HL-60/S4 (cell line): ENCODE measurements at regions not wholly inside any gene's neighbourhood (a gene's known extent, or its start where the extent isn't known, plus 50 kb on each side); places are given as distances from the start of the nearest gene placed in this dataset.

ENCODE experiments used
- in situ Hi-C: fragments of 300-500 bp; cut with MboI; formaldehyde crosslinking; loops from 2 replicates; pipeline ENCODE4 v1.14.3; 2022; ENCODE audit warnings: low sequenced_read_pairs

DNA sequence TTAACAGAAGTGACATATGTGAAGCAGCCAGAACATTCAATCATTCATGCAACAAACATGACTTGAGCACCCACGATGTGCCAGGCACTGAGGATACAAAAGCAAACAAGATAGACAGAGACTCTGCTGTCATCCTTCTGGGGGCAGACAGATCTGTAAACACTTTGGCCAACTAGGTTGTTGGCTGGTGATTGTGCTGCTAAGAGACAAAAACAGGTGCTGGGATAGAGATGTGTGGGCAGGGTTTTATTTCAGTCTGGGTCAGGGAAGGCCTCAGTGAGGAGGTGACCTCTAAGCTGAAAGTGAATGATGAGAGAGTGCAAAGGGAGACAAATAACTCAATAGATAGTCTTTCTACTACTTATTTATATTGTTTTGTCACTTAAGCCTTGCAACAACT lies 147.0 kb upstream of the VEPH1 start:
- in situ Hi-C loops: no loop called here

DNA sequence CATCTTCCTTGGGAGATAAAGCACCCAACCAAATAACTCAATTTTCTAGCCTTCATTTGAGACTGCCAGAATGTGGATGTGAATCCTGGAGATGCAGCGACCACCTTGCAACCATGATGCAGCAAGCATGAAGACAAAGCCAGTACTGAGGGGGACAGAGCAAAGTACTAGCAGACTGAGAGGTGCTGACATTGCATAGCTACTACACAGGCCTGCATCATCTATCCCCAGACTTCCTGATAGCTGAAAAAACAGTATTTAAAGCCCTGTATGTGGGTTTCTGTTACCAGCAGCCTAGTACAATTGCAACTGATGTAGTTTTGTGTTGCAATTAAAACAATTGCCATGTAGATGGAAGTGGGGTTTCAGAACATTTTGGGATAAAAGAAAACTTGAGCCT lies 146.3 kb upstream of the VEPH1 start:
- in situ Hi-C loops: no loop called here

DNA sequence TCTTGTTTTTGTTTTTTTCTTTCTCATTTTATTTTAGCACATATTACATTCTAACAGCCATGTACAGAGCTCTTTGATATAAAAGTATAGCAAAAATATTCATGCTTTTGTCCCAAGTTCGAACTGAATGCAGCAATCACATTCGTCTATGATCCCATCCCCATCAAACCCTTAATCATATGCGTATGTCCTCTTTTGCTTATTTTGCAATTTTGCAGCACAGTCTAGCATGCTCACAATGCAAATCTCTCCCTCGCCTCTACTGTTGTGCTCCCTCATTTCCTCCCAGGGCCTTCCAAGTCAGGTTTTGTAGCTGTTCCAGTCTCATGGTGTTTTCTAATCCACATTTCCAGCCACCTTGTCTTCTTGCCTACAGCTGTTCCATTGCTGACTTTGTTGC lies 144.6 kb upstream of the VEPH1 start:
- in situ Hi-C loops: no loop called here

DNA sequence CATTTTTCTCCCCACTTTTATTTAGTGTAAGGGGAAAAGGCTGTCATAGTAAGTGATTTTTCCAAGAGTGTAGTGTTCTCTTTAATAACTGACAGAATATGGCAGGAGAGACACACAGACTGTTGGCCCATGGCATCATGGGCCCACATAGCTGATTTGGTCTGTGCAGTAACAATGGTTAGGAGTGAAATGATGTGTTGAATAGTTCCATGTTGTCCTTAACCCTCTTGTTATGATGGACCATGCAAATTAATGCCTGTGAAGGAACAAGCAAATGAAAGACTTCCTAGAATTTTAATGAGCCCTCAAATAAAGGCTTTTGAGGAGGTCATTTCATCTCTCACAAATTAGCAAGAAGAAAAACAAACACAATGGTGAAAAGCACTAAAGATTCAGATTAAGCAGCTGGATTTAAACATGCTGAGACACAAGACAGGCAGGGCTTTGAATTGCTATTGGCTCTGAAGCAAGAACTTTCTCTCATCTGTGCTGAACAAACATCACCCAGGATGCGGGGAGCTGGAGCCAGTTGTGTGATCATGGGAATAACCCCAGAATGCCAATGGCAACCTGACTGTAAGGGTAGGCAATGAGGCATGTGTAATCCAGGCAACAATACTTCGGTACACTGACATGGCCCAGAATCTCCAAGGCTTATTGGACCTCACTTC lies 136.7 kb upstream of the VEPH1 start:
- in situ Hi-C loops: no loop called here

DNA sequence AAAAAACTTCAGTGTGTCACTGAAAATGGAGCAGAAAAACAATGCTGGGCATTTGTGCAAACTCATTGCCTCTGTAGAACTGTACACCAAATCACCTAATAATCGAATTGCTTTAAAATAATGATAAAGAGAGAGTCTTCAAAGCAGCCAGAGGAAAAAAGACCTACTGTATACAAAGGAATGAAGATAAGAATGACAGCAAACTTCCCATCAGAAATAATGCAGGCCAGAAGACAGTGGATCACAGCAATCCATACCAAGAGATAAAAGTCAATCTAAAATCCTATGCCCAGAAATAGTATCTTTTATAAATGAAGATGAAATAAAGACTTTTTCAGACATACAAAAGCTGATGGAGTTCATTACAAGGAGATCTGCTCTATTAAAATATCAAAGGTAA lies 134.7 kb upstream of the VEPH1 start:
- in situ Hi-C loops: no loop called here

DNA sequence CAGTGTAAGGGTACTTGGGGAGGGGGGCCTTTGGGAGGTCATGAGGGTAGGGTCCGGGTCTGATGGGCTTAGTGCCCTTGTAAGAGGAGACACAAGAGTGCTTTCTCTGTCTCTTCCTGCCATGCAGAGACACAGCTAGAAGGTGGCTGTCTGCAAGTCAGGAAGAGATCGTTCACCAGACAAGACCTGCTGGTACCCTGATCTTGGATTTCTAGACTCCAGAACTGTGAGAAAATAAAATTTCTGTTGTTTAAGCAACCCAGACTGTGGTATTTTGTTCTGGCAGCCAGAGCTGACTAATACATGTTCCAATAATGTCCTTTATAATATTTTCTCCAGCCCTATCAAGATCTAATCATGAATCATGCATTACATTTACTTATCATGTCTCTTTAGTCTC lies 130.0 kb upstream of the VEPH1 start:
- in situ Hi-C loops: no loop called here

DNA sequence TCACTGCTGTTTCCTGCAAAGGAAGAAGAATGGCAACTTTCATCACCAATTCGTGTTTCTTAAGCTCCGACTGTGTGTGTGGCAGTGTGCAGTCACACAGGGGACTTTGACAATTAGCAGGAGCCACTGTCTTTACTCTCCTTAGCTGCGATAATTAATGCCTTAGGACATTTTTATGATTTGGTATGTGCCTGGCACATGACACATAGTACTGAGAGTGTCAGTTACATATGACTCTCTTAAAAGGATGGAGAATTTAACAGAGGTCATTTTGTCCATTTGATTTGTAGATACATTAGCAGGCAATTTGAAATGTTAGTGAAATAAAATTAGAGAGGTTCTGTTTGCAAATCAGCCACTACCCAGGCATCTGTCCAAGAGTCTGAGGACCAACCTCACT lies 128.9 kb upstream of the VEPH1 start:
- in situ Hi-C loops: no loop called here

DNA sequence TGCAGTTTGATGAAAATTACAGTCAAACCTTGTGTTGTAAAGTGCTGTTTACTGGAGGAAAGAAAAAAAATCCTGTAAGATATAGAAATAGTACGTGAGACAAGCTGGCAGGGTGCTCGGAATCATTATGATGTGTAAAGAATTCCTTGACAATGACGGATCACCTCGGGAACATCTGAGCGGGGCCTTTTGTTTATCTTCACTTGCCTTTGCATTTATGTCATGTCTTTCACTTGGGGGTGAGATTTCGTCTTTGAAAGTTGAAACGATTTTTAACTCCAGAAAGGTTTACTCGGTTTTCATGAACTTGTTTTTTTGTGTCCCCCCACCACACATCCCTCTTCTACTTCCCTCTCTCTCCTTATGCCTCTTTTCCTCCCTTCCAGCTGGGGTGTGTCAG lies 128.3 kb upstream of the VEPH1 start:
- in situ Hi-C loops: no loop called here

DNA sequence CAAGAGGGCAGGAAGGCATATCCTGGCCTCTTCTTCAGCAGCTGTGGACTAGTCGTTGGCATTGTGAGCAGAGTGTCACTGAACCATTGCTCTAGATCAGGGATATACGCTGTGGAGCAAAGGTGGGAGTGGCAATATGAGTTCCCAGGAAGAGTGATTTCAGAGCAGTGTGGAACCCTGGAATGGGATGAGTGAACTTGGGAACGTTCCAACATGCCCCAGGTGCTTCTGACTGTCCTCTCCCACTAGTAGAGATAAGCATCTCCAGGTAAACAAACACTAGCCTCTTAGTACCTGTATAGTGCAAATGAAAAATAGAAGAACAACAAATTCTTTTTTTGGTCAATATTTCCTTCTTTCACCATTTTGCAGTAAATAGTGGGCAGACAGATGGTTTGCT lies 123.6 kb upstream of the VEPH1 start:
- in situ Hi-C loops: no loop called here

DNA sequence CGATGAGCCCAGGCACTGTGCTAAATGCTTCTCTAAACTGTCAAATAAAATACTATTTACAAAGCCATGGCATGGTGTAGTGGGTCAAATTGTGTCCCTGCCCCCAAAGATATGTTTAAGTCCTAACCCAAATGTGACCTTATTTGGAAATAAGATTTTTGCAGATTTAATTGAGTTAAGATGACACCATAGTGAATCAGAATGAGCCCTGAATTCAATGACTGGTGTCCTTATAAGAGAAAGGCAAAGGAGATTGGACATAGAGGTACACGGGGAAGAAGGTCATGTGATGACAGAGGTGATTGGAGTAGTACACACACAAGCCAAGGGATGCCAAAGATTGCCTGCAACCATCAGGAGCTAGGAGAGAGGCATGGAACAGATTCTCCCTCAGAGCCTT lies 121.6 kb upstream of the VEPH1 start:
- in situ Hi-C loops: loop anchor here (25.0 kb wide), 2 partner anchors 1162 to 1638 kb away; no protein-coding TSS in a partner anchor

DNA sequence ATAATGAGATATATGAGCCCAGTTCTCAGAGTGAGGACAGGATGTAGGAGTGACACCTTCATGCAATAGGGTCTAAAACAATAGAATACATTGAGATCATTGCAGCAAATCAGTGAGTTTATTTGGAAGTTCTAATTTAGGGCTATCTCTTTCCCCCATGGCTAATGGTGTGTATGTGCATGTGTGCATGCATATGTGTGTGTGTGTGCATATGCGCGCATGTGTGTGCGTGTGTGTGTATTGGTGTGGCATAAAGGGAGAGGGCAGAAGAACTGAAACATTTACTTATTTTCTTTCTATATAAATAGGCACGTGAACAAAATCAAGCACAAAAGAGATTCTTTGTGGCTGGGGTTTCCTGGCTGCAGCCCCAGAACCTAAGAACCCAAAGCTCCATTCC lies 115.7 kb upstream of the VEPH1 start:
- in situ Hi-C loops: loop anchor here (25.0 kb wide), 2 partner anchors 1168 to 1643 kb away; no protein-coding TSS in a partner anchor

DNA sequence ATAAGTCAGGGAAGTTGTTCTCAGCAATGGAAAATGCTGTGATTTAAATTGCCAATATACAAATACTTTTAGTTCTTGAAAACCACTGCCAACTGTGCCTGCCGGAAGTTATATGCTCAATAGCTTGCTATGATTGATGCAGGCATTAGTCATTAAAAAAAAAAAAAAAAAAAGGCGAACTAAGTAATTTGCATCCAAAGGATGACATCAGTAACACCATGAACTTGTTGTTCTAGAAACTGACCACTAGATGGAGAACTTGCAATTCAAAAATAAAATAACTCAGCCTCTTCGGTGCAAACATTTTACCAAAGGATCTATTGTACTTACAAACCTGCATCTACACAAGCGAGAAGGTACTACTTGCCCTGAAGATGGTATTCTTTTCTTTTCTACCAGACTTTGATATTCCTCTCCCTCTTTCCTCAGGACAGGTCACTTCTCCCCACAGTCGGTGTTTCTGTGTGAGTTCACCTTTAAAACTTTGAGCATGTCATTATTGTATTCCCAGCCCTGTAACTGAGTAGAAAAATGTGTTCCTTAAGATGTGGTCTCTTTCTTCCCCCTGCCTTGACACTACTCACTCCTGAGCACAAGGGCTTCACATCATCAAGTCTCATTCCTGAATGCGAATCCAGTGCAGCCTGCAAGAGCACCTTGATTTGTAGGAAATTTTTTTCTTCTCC lies 115.0 kb upstream of the VEPH1 start:
- in situ Hi-C loops: loop anchor here (25.0 kb wide), 2 partner anchors 1169 to 1644 kb away; no protein-coding TSS in a partner anchor

DNA sequence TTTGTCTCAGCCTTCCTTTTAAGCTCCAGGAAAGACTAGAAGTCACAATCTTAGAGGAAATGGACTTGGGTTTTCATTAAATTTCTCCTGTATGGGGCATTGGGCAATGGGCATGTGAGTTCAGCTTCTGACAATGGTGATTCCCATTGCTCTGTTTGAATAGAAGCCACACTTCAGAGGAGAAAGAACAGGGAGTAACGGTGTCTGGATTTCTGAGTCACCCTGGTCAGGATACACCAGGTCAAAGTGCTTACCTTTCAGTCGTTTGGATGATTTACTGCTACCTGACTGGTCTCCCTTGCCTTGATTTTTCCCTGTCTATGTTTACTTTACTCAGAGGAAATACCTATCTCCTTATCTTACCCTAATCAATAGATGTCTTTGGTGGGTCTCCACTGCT lies 111.7 kb upstream of the VEPH1 start:
- in situ Hi-C loops: loop anchor here (25.0 kb wide), 2 partner anchors 1172 to 1647 kb away; no protein-coding TSS in a partner anchor

DNA sequence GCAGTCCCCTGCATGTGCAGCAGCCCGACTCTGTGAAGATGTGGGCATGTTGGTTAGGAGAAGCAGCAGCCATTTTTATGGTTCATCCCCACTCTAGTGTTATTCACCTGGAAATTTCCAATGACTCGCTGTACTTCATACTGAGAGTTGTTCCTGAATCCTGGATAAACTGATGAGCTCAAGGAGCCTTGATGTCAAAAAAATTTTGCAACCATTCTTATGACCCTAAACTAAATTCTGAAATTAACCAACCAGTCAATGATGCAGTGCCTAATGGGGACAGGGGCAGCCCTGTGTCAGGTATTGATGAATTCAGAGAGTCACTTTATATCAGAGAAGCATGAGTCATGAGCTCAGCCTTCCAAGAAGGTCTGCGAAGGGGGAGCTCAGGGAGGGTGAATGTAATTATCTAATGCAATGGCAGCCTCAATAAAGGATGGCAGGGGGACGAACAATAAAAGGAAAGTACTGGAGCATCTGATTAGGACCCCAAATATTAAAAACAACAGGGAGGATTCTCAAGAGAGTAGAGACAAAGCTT lies 108.4 kb upstream of the VEPH1 start:
- in situ Hi-C loops: loop anchor here (25.0 kb wide), 2 partner anchors 1176 to 1651 kb away; no protein-coding TSS in a partner anchor

DNA sequence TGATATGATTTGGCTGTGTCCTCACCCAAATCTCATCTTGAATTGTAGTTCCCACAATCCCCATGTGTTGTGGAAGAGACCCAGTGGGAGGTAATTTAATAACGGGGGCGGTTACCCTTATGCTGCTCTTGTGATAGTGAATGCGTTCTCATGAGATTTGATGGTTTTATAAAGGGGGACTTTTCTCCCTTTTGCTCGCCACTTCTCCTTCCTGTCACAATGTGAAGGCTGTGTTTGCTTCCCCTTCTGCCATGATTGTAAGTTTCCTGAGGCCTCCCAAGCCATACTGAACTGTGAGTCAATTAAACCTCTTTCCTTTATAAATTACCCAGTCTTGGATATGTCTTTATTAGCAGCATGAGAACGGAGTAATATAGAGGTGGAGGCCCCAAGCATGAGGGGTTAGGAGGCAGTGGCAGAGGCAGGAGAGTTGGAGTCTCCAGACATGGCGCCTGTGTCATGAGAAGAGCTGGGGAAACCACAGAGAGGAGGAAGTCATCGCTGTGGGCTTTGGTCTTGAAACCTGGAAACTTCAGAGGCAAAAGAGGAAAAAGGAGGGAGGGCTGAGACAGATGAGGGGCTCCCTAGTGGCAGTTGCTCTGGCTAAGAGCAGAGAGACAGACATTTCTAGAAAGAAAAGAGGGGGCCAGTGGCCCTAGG lies 107.8 kb upstream of the VEPH1 start:
- in situ Hi-C loops: loop anchor here (25.0 kb wide), 2 partner anchors 1176 to 1651 kb away; no protein-coding TSS in a partner anchor

DNA sequence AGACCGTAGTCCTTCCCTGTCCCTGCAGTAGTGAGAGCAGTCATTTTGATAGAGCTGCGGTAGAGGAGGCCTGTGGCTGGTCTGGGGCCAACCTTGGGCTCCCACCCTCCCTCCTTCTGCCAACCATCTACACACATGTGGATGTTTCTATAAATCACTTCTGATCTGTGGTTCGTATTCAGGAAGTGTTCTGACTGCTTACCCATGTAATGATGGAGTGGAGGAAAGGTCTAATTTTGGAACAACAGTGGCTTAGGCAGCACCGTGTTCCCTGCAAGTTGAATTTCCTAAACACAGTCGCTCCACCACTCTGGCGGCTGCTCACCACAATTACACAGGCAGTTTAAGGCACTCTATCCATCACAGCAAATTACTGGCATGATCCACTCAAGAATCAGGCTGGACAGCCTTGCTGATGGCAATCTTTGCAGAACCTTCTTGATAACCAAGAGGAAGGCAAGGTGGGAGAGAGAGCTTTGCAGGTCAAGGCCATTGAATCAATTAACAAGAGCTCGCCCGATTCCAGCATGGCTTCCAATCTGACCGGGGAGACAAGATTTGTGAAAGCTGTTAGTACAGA lies 104.7 kb upstream of the VEPH1 start:
- in situ Hi-C loops: loop anchor here (25.0 kb wide), 2 partner anchors 1179 to 1654 kb away; no protein-coding TSS in a partner anchor

DNA sequence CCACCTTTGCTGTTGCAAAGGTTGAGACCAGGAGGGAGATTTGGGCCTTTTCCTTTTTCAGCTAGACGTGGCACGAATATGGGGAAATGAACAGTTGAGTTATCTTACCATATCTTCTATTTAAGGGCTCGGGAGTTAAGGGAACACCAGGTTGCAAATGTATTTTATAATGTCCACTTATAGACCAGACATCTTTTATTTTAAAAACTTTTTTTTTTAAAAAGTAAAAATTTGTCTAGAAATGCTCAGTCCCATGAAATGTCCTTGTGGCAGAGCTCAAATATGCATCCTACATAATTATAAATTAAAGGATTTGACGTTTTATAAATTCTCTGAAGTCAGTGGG lies 103.6 kb upstream of the VEPH1 start:
- in situ Hi-C loops: loop anchor here (25.0 kb wide), 2 partner anchors 1180 to 1655 kb away; no protein-coding TSS in a partner anchor

DNA sequence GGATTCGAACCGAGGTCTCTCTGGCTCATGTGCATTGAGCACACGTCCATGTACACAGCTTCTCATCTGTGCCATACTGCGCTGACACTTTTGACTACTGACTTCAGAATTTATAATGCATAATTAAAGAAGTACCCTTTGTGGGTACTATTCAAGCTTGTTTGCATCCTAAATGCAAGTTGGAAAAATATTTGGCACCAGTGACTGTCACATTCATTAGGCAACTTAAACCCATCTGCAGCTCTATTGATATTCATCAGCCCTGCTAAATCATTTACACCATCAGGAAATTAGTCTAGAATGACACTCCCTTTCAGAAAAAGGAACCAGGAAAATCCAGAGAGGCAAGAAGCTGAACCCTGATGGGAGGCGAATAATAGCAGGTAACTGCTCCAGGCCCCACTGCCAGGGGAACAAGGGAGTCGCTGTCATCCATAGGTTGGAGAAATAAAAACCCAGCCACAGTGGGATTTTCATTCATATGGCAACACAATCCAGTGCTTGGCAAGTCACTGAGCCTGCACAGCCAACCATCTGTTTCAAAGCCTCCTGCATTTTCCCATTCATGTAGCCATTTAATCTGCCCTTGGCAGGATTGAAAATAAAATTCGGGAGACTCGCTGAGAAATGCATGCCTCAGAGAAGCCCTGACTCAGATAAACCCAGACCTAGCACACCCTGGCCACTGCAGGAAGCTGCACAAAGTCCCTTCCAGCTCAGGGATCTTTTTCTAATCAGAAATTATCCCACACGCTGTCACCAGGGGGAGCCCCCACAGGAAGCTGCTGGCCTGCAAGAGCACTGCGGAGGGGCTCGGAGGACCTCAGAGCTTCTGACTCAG lies 103.0 kb upstream of the VEPH1 start:
- in situ Hi-C loops: loop anchor here (25.0 kb wide), 2 partner anchors 1181 to 1656 kb away; no protein-coding TSS in a partner anchor

DNA sequence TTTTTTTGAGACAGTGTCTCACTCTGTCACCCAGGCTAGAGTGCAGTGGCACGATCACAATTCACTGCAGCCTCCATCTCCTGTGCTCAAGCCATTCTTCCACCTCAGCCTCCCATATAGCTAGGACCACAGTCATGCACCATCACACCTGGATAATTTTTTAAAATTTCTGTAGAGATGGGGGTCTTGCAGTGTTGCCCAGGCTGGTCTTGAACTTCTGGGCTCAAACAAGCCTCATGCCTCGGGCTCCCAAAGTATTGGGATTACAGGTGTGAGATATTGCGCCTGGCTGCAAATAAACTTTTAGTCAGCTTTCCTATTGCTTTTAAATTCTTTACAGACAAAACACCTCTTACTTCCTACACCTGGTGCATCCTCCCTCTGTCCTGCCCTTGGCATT lies 102.1 kb upstream of the VEPH1 start:
- in situ Hi-C loops: loop anchor here (25.0 kb wide), 2 partner anchors 1182 to 1657 kb away; no protein-coding TSS in a partner anchor

DNA sequence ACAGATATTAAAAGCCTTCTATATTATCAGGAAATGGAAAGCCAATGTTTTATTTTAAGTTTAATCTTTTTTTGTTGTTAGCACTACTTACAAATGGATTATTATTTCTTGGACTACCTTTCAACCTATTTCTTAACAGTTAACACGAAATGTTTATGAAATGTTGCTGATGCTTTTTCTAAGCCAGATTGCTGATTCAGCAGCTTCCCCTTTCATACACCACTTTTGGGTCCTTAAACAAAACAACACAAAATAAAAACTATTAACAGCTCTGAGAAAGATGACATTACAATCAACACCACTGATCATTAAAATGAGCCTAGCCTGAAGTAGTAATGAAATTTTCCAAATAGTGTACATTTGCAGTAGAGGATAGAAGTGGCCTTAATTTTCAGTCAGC lies 99.2 kb upstream of the VEPH1 start:
- in situ Hi-C loops: loop anchor here (25.0 kb wide), 2 partner anchors 1185 to 1660 kb away; no protein-coding TSS in a partner anchor
